ENCODE measurements at regions not wholly inside any gene's neighbourhood (a gene's known extent, or its start where the extent isn't known, plus 50 kb on each side); places are given as distances from the start of the nearest gene placed in this dataset.

DNA sequence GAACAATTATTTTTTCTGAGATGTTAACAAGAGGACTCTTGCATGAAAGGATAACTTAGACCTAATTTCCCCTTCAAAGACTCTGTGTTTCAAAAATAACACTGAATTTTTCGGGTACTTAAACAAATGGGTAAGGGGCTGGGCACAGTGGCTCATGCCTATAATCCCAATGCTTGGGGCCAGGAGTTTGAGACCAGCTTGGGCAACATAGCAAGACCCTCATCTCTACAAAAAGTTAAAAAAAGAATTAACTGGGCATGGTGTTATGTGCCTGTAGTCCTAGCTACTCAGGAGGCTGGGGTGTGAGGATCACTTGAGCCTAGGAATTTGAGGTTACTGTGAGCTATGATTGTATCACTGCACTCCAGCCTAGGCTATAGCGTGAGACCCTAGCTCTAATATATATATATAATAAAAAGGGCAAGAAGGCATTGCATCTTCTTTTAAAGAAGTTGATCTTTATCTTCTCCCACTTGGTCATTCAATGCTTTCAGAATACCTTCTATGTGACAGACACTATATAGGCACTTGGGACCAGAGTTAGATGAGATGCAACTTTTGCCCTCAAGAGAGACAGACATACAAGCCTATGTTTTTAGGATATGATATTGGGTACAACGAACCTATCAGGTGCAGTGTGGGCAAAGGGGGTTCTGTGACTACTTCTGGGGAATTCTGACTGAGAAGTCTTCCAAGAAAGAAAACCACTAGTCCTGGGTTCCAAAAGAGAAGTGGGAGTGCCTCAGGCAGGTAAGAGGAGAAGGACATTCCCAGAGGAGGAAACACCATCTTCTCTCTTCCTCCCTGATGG, 120.0 kb downstream of the MYCN start:
- Histone ChIP-seq H3K4me1 (ENCODE audit: insufficient read depth, poor library complexity, severe bottlenecking) (no peaks in the 10 kb centered on the region), H3K27me3 (ENCODE audit: insufficient read depth, poor library complexity, severe bottlenecking) (no peaks in the 10 kb centered on the region), H3K9me3 (ENCODE audit: severe bottlenecking) (no peaks in the 10 kb centered on the region), H3K36me3 (ENCODE audit: low read depth) (no peaks in the 10 kb centered on the region), H3K4me3 (ENCODE audit: severe bottlenecking) (no peak overlapping the region), H3K27ac (ENCODE audit: poor library complexity, severe bottlenecking) (no peak overlapping the region)
- ATAC-seq (ENCODE audit: low read depth) (no peak), DNase-seq (ENCODE audit: low spot score) (no peak)
- TF ChIP-seq, protein P1, sequence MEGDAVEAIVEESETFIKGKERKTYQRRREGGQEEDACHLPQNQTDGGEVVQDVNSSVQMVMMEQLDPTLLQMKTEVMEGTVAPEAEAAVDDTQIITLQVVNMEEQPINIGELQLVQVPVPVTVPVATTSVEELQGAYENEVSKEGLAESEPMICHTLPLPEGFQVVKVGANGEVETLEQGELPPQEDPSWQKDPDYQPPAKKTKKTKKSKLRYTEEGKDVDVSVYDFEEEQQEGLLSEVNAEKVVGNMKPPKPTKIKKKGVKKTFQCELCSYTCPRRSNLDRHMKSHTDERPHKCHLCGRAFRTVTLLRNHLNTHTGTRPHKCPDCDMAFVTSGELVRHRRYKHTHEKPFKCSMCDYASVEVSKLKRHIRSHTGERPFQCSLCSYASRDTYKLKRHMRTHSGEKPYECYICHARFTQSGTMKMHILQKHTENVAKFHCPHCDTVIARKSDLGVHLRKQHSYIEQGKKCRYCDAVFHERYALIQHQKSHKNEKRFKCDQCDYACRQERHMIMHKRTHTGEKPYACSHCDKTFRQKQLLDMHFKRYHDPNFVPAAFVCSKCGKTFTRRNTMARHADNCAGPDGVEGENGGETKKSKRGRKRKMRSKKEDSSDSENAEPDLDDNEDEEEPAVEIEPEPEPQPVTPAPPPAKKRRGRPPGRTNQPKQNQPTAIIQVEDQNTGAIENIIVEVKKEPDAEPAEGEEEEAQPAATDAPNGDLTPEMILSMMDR (IDR thresholded peaks at IDR 0.05; ENCODE audit: poor library complexity, severe bottlenecking), result no peak

DNA sequence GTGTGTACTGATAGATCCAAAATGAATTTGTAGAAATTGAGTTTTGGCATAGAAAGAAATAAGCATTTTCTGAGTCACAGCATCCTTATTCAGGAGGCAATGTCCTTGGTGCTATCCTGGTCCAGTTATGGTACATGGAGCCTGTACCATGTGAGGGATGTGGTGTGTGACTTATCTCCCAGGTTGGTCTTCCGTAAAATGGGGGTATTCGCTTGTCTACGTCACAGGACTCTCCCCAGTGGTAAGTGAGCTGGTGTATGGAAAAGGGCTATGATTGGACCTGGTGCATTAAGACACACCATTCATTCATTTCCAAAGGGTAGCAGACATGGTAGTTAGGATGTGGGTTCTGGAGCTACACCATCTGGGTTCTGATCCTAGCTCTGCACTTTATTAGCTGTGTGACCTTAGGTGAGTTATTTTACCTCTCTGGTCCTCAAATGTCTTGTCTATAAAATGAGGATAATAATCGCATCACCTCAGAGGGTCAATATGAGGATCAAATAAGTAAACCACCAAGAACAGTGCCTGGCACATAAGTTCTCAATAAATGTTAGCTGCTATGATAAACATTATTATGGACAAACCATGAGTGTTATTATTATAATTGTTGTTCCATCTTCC, 119.2 kb downstream of the MYCN start:
- TF ChIP-seq, protein P1 (IDR thresholded peaks at IDR 0.05; ENCODE audit: poor library complexity, severe bottlenecking), result no peak
- no peak for DNase-seq (ENCODE audit: low spot score)
- ATAC-seq (ENCODE audit: low read depth), result no peak

DNA sequence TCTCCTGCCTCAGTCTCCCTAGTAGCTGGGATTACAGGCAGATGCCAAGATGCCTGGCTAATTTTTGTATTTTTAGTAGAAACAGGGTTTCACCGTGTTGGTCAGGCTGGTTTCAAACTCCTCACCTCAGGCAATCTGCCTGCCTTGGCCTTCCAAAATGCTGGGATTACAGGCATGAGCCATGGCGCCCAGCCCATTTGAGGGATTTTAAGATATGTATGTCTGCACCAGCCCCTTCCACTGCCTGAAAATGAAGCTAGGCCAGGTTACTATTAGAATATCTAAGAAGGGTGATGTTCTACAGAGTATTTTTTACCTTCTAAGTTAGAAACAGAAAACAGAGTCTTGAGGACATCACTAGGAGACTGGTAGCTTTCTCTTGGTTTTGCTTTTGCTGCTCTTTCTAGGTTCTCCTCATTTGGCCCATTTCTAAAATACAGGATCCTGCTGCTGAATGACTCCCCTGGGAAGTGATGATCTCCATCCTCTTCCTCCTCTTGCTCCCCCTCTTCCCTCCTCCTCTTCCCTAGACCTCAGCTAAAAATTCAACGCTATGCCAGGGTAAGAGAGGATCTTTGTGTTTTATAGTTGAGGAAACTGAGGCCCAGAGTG, 118.5 kb downstream of the MYCN start:
- no peak overlapping the region for H3K27ac ChIP-seq (ENCODE audit: poor library complexity, severe bottlenecking)
- H3K36me3 ChIP-seq (ENCODE audit: low read depth), result no peaks in the 10 kb centered on the region
- no peaks in the 10 kb centered on the region for H3K27me3 ChIP-seq (ENCODE audit: insufficient read depth, poor library complexity, severe bottlenecking)
- H3K4me1 ChIP-seq (ENCODE audit: insufficient read depth, poor library complexity, severe bottlenecking), result no peaks in the 10 kb centered on the region
- no peak for ATAC-seq (ENCODE audit: low read depth)
- TF ChIP-seq, protein P1 (IDR thresholded peaks at IDR 0.05; ENCODE audit: poor library complexity, severe bottlenecking), result no peak
- H3K4me3 ChIP-seq (ENCODE audit: severe bottlenecking), result no peak overlapping the region
- DNase-seq (ENCODE audit: low spot score), result no peak
- H3K9me3 ChIP-seq (ENCODE audit: severe bottlenecking), result no peaks in the 10 kb centered on the region

More for the DNA sequence above, 119.2 kb downstream of the MYCN start:
- H3K4me1 ChIP-seq (ENCODE audit: insufficient read depth, poor library complexity, severe bottlenecking), result no peaks in the 10 kb centered on the region
- H3K27me3 ChIP-seq (ENCODE audit: insufficient read depth, poor library complexity, severe bottlenecking), result no peaks in the 10 kb centered on the region
- H3K9me3 ChIP-seq (ENCODE audit: severe bottlenecking), result no peaks in the 10 kb centered on the region
- no peak overlapping the region for H3K4me3 ChIP-seq (ENCODE audit: severe bottlenecking)
- no peak overlapping the region for H3K27ac ChIP-seq (ENCODE audit: poor library complexity, severe bottlenecking)
- H3K36me3 ChIP-seq (ENCODE audit: low read depth), result no peaks in the 10 kb centered on the region

GRCh38 chr2:16058256-16058655, 117.9 kb downstream of the MYCN start:
- no peak for ATAC-seq (ENCODE audit: low read depth)
- Histone ChIP-seq H3K4me1 (ENCODE audit: insufficient read depth, poor library complexity, severe bottlenecking) (no peaks in the 10 kb centered on the region), H3K4me3 (ENCODE audit: severe bottlenecking) (no peak overlapping the region), H3K27me3 (ENCODE audit: insufficient read depth, poor library complexity, severe bottlenecking) (no peaks in the 10 kb centered on the region), H3K36me3 (ENCODE audit: low read depth) (no peaks in the 10 kb centered on the region), H3K27ac (ENCODE audit: poor library complexity, severe bottlenecking) (no peak overlapping the region), H3K9me3 (ENCODE audit: severe bottlenecking) (no peaks in the 10 kb centered on the region)
- TF ChIP-seq, protein P1 (IDR thresholded peaks at IDR 0.05; ENCODE audit: poor library complexity, severe bottlenecking), result no peak
- no peak for DNase-seq (ENCODE audit: low spot score)

All from RWPE2 (cell line).